GM13976 (cell line): ENCODE measurements at regions not wholly inside any gene's neighbourhood (a gene's known extent, or its start where the extent isn't known, plus 50 kb on each side); places are given as distances from the start of the nearest gene placed in this dataset.

ENCODE experiments used
- DNase-seq: peaks from one replicate; pipeline ENCODE4 v3.0.0; 2012; ENCODE audit warnings: low spot score
- CTCF ChIP-seq: IDR thresholded peaks from 2 replicates; pipeline ENCODE4 v1.5.1; 2012; ENCODE audit warnings: borderline replicate concordance, mild to moderate bottlenecking; ENCODE audit not compliant: insufficient read depth; ENCODE audit errors: extremely low read depth, missing control alignments, control extremely low read depth
- in situ Hi-C: fragments of 300-500 bp; cut with MboI; formaldehyde crosslinking; loops from one replicate; pipeline ENCODE4 v1.12.0; 2022; ENCODE audit warnings: low sequenced_read_pairs, mixed read lengths, inconsistent platforms; ENCODE audit not compliant: unreplicated experiment

- DNase-seq, result no peak
- TF ChIP-seq CTCF, result no peak
- in situ Hi-C loops, result no loop called here
Measured at GRCh38 chr13:39981056-39981455, 325.6 kb downstream of the COG6 start.

- DNase-seq, result no peak
- in situ Hi-C loops, result no loop called here
- no peak for TF ChIP-seq CTCF
Measured at GRCh38 chr13:39982745-39983144, 327.3 kb downstream of the COG6 start.

GRCh38 chr13:39985071-39985470 lies 329.6 kb downstream of the COG6 start:
- DNase-seq, result no peak
- TF ChIP-seq CTCF, result no peak
- in situ Hi-C loops, result no loop called here

GRCh38 chr13:39988351-39988750 lies 332.9 kb downstream of the COG6 start:
- in situ Hi-C loops, result no loop called here
- DNase-seq, result no peak
- no peak for TF ChIP-seq CTCF

- in situ Hi-C loops, result no loop called here
- no peak for TF ChIP-seq CTCF
- no peak for DNase-seq
Measured at GRCh38 chr13:39998166-39998565, 342.7 kb downstream of the COG6 start.

- in situ Hi-C loops, result no loop called here
- no peak for DNase-seq
- no peak for TF ChIP-seq CTCF
Measured at GRCh38 chr13:40002016-40002415, 346.6 kb downstream of the COG6 start.

- no peak for DNase-seq
- TF ChIP-seq CTCF, result no peak
- in situ Hi-C loops, result no loop called here
Measured at GRCh38 chr13:40013554-40013953, 358.1 kb downstream of the COG6 start.
